Esophagus muscularis mucosa (tissue), 4 donors: ENCODE measurements at regions not wholly inside any gene's neighbourhood (a gene's known extent, or its start where the extent isn't known, plus 50 kb on each side); places are given as distances from the start of the nearest gene placed in this dataset.
A peak's percentile ranks its signal among the peaks of the same experiment; 100 is the strongest.

ENCODE experiments used
- DNase-seq: peaks from one replicate; pipeline ENCODE4 v3.0.0-alpha.2; 2017; ENCODE audit errors: extremely low spot score
- H3K27ac ChIP-seq, 4 donors: fragments of 200-600 bp; sonication (generic); replicated peaks in 1 of 4; 1 replicate in 3 of 4; 2 replicates in 1 of 4; pipeline ENCODE4 v1.5.1; 2016 to 2019; ENCODE audit warnings: mild to moderate bottlenecking in 1 of 4
- H3K27me3 ChIP-seq, 4 donors: fragments of 200-600 bp; sonication (generic); one replicate each; pipeline versions ENCODE4 v1.5.1 to v1.6.0; 2016 to 2019
- H3K36me3 ChIP-seq, 4 donors: fragments of 200-600 bp; sonication (generic); one replicate each; pipeline ENCODE4 v1.5.1; 2016 to 2019
- H3K4me1 ChIP-seq, 4 donors: fragments of 200-600 bp; sonication (generic); one replicate each; pipeline ENCODE4 v1.5.1; 2016 to 2019
- H3K4me3 ChIP-seq, 4 donors: fragments of 200-600 bp; sonication (generic); 1 replicate in 2 of 4; 2 replicates in 2 of 4; pipeline ENCODE4 v1.5.1; 2016 to 2019; ENCODE audit warnings: mild to moderate bottlenecking in 4 of 4, moderate library complexity in 1 of 4
- H3K9me3 ChIP-seq, 4 donors: fragments of 200-600 bp; sonication (generic); 1 replicate in 3 of 4; 2 replicates in 1 of 4; pipeline ENCODE4 v1.5.1; 2016 to 2019
- CTCF ChIP-seq, 3 experiments: fragments of 200-600 bp in 2 of 3; fragments of 450-650 bp in 1 of 3; sonication (generic) in 2 of 3; IDR thresholded peaks; one replicate each; pipeline ENCODE4 v1.5.1; 2017 to 2019; ENCODE audit warnings: antibody characterized with exemption in 3 of 3, mild to moderate bottlenecking in 2 of 3, moderate library complexity in 1 of 3
- EP300 ChIP-seq: sonication (generic); formaldehyde crosslinking; IDR thresholded peaks from one replicate; pipeline ENCODE4 v1.6.1; 2017; ENCODE audit warnings: antibody characterized with exemption
- POLR2A ChIP-seq: fragments of 450-650 bp; IDR thresholded peaks from one replicate; pipeline ENCODE4 v1.6.1; 2017; ENCODE audit warnings: antibody characterized with exemption, moderate library complexity, mild to moderate bottlenecking, low read depth
- POLR2AphosphoS5 ChIP-seq, 2 donors: sonication (generic); formaldehyde crosslinking; IDR thresholded peaks; one replicate each; pipeline ENCODE4 v1.6.1; 2017; ENCODE audit warnings: antibody characterized with exemption in 2 of 2
- WGBS: methylation state at CpG from one replicate; pipeline ENCODE4 v1.1.5; 2018; 5-methylcytosine and 5-hydroxymethylcytosine counted together
- intact Hi-C: fragments of 100-400 bp; cut with DNase I; formaldehyde crosslinking; loops from one replicate; pipeline ENCODE4 v1.15.1; 2023

GRCh38 chr22:47259990-47260389, 497.5 kb downstream of the TBC1D22A start:
- WGBS = 87% methylated on average over 5 of the region's 5 CpGs
- no peaks in the 10 kb centered on the region for H3K36me3 ChIP-seq
- no peak overlapping the region for H3K4me3 ChIP-seq
- DNase-seq = no peak
- peaks cover 0 to 28% (median 0%) of the 10 kb centered on the region in 4 donors for H3K27me3 ChIP-seq
- TF ChIP-seq POLR2A = no peak
- no peak for TF ChIP-seq POLR2AphosphoS5 (IDR thresholded peaks at IDR 0.05)
- no peak for TF ChIP-seq CTCF (IDR thresholded peaks at IDR 0.05)
- no peak for TF ChIP-seq EP300
- intact Hi-C loops = no loop called here
- no peaks in the 10 kb centered on the region for H3K4me1 ChIP-seq
- no peaks in the 10 kb centered on the region for H3K9me3 ChIP-seq
- no peak overlapping the region for H3K27ac ChIP-seq

- H3K9me3 ChIP-seq = no peaks in the 10 kb centered on the region
- no peaks in the 10 kb centered on the region for H3K4me1 ChIP-seq
- no peaks in the 10 kb centered on the region for H3K36me3 ChIP-seq
- 65% methylated on average over 6 of the region's 6 CpGs for WGBS
- no peak overlapping the region for H3K4me3 ChIP-seq
- DNase-seq = no peak
- TF ChIP-seq CTCF (IDR thresholded peaks at IDR 0.05) (no peak), EP300 (no peak), POLR2A (no peak), POLR2AphosphoS5 (IDR thresholded peaks at IDR 0.05) (no peak)
- H3K27ac ChIP-seq = no peak overlapping the region
- intact Hi-C loops = no loop called here
- H3K27me3 ChIP-seq = peaks cover 0 to 28% (median 0%) of the 10 kb centered on the region in 4 donors
Observed at GRCh38 chr22:47259049-47259448, 496.6 kb downstream of the TBC1D22A start.

DNA sequence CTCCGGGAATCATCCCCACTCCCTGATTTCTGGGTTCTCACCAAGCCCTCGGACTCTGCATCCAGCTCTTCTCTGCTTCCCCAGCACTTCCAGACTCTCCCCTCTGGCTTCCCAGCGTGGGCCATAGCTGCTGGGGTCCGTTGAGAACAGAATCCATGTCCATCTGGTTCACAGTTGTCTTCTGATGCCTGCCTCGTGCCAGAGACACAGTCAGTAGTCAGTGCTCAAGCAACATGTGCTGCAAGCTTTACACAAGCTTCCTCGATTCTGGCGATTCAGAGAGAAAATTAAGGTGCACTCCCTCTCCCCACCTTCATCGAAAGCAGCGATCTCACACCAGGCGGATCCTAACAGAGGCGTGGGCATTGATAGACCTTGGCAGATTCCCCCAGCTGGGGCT, 495.5 kb downstream of the TBC1D22A start:
- no peak overlapping the region for H3K4me3 ChIP-seq
- intact Hi-C loops = no loop called here
- TF ChIP-seq CTCF (IDR thresholded peaks at IDR 0.05) = no peak
- no peak for TF ChIP-seq EP300
- TF ChIP-seq POLR2AphosphoS5 (IDR thresholded peaks at IDR 0.05) = no peak
- no peak for TF ChIP-seq POLR2A
- H3K27me3 ChIP-seq = peaks cover 0 to 28% (median 0%) of the 10 kb centered on the region in 4 donors
- H3K27ac ChIP-seq = no peak overlapping the region
- H3K9me3 ChIP-seq = peaks cover 0 to 9% (median 6%) of the 10 kb centered on the region in 4 donors
- H3K36me3 ChIP-seq = no peaks in the 10 kb centered on the region
- no peak for DNase-seq
- H3K4me1 ChIP-seq = no peaks in the 10 kb centered on the region
- 80% methylated on average over 11 of the region's 11 CpGs for WGBS

DNA sequence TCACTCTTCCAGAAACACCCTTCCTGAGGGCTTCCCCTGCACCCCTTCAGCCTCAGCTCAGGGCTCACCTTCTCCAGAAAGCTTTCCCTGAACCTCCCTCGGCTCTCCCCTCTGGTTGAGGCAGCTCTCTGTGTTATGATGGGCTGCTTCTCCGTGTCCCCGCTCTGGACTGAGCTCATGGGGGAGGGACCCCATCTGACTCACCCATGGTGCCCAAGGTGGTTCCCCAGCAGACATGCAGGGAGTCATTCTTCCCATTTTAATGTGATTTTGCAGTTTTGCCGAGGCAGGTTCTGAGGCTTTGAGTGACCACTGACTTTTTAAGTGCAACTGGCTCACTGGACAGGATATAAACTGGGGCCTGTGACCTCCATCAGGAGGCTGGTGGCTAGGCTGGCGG, 495.1 kb downstream of the TBC1D22A start:
- peaks cover 0 to 28% (median 0%) of the 10 kb centered on the region in 4 donors for H3K27me3 ChIP-seq
- TF ChIP-seq CTCF (IDR thresholded peaks at IDR 0.05) = no peak
- no peak for TF ChIP-seq POLR2AphosphoS5 (IDR thresholded peaks at IDR 0.05)
- TF ChIP-seq EP300 = no peak
- TF ChIP-seq POLR2A = no peak
- no peak overlapping the region for H3K4me3 ChIP-seq
- no peaks in the 10 kb centered on the region for H3K4me1 ChIP-seq
- WGBS = 78% methylated on average over 2 of the region's 5 CpGs
- peaks cover 0 to 11% (median 7%) of the 10 kb centered on the region in 4 donors for H3K9me3 ChIP-seq
- no peak for DNase-seq
- H3K36me3 ChIP-seq = no peaks in the 10 kb centered on the region
- intact Hi-C loops = no loop called here
- H3K27ac ChIP-seq = no peak overlapping the region

DNA sequence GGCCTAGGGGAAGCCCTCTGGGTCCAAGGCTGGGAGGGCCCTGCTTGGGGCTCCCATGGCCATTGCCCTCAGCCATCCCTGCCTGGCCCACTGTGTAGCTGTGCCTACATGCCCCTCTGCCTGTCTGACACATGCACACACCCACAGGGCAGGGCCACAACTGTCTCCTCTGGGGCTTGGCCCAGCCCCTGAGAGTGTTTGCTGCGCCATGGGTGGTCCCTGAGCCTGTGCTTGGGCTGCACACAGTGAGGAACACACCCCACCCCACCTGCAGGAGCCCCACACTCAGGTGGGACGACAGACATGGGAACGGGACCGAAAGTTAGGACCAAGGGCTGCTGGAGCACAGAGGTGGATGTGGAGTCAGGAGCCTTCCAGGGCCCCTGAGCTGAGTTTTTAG, 489.5 kb downstream of the TBC1D22A start:
- intact Hi-C loops = no loop called here
- peak; percentile 89 for DNase-seq
- Histone ChIP-seq H3K4me3 (no peak overlapping the region), H3K9me3 (peaks cover 0 to 11% (median 7%) of the 10 kb centered on the region in 4 donors), H3K27ac (no peak overlapping the region), H3K27me3 (peaks cover 0 to 42% (median 0%) of the 10 kb centered on the region in 4 donors), H3K4me1 (no peaks in the 10 kb centered on the region), H3K36me3 (no peaks in the 10 kb centered on the region)
- WGBS = 80% methylated on average over 1 of the region's 4 CpGs
- TF ChIP-seq POLR2AphosphoS5 (IDR thresholded peaks at IDR 0.05) (no peak), POLR2A (no peak), CTCF (IDR thresholded peaks at IDR 0.05) (no peak), EP300 (no peak)
